Lower leg skin (tissue), 4 donors: ENCODE measurements at regions not wholly inside any gene's neighbourhood (a gene's known extent, or its start where the extent isn't known, plus 50 kb on each side); places are given as distances from the start of the nearest gene placed in this dataset.

Source experiments
- DNase-seq, 2 donors: peaks; one replicate each; pipeline ENCODE4 v3.0.0-alpha.2; 2019; ENCODE audit warnings: low spot score in 2 of 2
- H3K4me3 ChIP-seq: fragments of 200-600 bp; sonication (generic); 2 replicates; pipeline ENCODE4 v1.5.1; 2017; ENCODE audit warnings: mild to moderate bottlenecking, low read depth; ENCODE audit not compliant: poor library complexity, severe bottlenecking
- CTCF ChIP-seq, 3 donors: fragments of 450-650 bp; IDR thresholded peaks; one replicate each; pipeline ENCODE4 v1.5.1; 2016; ENCODE audit warnings: antibody characterized with exemption in 3 of 3, mild to moderate bottlenecking in 3 of 3, moderate library complexity in 2 of 3
- POLR2A ChIP-seq, 2 donors: fragments of 450-650 bp; IDR thresholded peaks; one replicate each; pipeline ENCODE4 v1.6.1; 2016 to 2017; ENCODE audit warnings: antibody characterized with exemption in 2 of 2, mild to moderate bottlenecking in 1 of 2, moderate library complexity in 1 of 2
- WGBS, 2 donors: methylation state at CpG; one replicate each; pipeline ENCODE4 v1.1.5; 2018; 5-methylcytosine and 5-hydroxymethylcytosine counted together
- intact Hi-C: fragments of 100-400 bp; cut with DNase I; formaldehyde crosslinking; loops from one replicate; pipeline ENCODE4 v1.15.0; 2023; ENCODE audit warnings: low total_unique reads

- TF ChIP-seq POLR2A (IDR thresholded peaks at IDR 0.05) (no peak), CTCF (IDR thresholded peaks at IDR 0.05) (no peak)
- 38 to 44% methylated on average over 6 of the region's 6 CpGs for WGBS, 2 donors
- no peak overlapping the region for H3K4me3 ChIP-seq
- intact Hi-C loops, result no loop called here
- DNase-seq, result no peak
These were observed 140.1 kb downstream of the NXPE2 start for GRCh38 chr11:114818382-114818781.

GRCh38 chr11:114819028-114819427 lies 140.7 kb downstream of the NXPE2 start:
- no peak for DNase-seq
- H3K4me3 ChIP-seq, result no peak overlapping the region
- TF ChIP-seq CTCF (IDR thresholded peaks at IDR 0.05) (no peak), POLR2A (IDR thresholded peaks at IDR 0.05) (no peak)
- intact Hi-C loops, result no loop called here
- WGBS, 2 donors, result 60 to 69% methylated on average over 4 of the region's 4 CpGs

GRCh38 chr11:114820621-114821020 lies 142.3 kb downstream of the NXPE2 start:
- intact Hi-C loops, result no loop called here
- TF ChIP-seq CTCF (IDR thresholded peaks at IDR 0.05) (no peak), POLR2A (IDR thresholded peaks at IDR 0.05) (no peak)
- no peak overlapping the region for H3K4me3 ChIP-seq
- 75 to 82% methylated on average over 5 of the region's 5 CpGs for WGBS, 2 donors
- DNase-seq, result no peak

GRCh38 chr11:114821621-114822412 lies 143.5 kb downstream of the NXPE2 start:
- no peak for DNase-seq
- WGBS, 2 donors, result 56 to 62% methylated on average over 11 of the region's 11 CpGs
- intact Hi-C loops, result no loop called here
- H3K4me3 ChIP-seq, result no peak overlapping the region
- TF ChIP-seq POLR2A (IDR thresholded peaks at IDR 0.05) (no peak), CTCF (IDR thresholded peaks at IDR 0.05) (no peak)

GRCh38 chr11:114826910-114827442 lies 148.6 kb downstream of the NXPE2 start:
- TF ChIP-seq CTCF (IDR thresholded peaks at IDR 0.05) (no peak), POLR2A (IDR thresholded peaks at IDR 0.05) (no peak)
- WGBS, 2 donors, result 74 to 76% methylated on average over 7 of the region's 7 CpGs
- DNase-seq, result no peak
- no peak overlapping the region for H3K4me3 ChIP-seq
- intact Hi-C loops, result no loop called here
